ENCODE measurements at regions not wholly inside any gene's neighbourhood (a gene's known extent, or its start where the extent isn't known, plus 50 kb on each side); places are given as distances from the start of the nearest gene placed in this dataset.

GRCh38 chr1:30295674-30296073 lies 427.7 kb downstream of the MATN1 start:
- H3K79me2 ChIP-seq (ENCODE audit: control insufficient read depth, insufficient read depth, low read length): no peaks in the 10 kb centered on the region
- RAD21 ChIA-PET (ENCODE audit: unreplicated experiment): no interaction called here
- no peaks in the 10 kb centered on the region for H3K27me3 ChIP-seq (replicated peaks in 1 of 2; ENCODE audit: control insufficient read depth in 2 of 2, insufficient read depth in 2 of 2, low read length in 1 of 2)
- H4K20me1 ChIP-seq (ENCODE audit: control insufficient read depth, insufficient read depth): no peaks in the 10 kb centered on the region
- WGBS (ENCODE audit: insufficient coverage, insufficient replicate concordance, low lambda C conversion rate, missing lambda C conversion rate): 49% methylated on average over 4 of the region's 4 CpGs
- H3K27ac ChIP-seq (ENCODE audit: control insufficient read depth, insufficient read depth): no peak overlapping the region
- no peak for DNase-seq (ENCODE audit: low read depth, low spot score)
- H3K9ac ChIP-seq (ENCODE audit: control insufficient read depth, insufficient read depth, low read length): no peak overlapping the region
- H2AFZ ChIP-seq (ENCODE audit: control insufficient read depth, low read depth, low read length): no peak overlapping the region
- H3K4me1 ChIP-seq (ENCODE audit: control insufficient read depth, insufficient read depth, low read length): no peaks in the 10 kb centered on the region
- BruUV-seq (replicated peaks): no TSS peak
- no peak for ATAC-seq
- H3K4me3 ChIP-seq: no peak overlapping the region
- no peak for FAIRE-seq
- H3K9me3 ChIP-seq (replicated peaks; ENCODE audit: control insufficient read depth, insufficient read depth, low read length): no peaks in the 10 kb centered on the region
- SMC1A ChIA-PET (ENCODE audit: uncharacterized antibody, unreplicated experiment): interaction anchor here (0.5 kb wide), 1 partner anchor 374 kb away, joined by 3 read pairs; no protein-coding TSS in a partner anchor
- H3K4me2 ChIP-seq (ENCODE audit: control insufficient read depth, insufficient read depth): no peak overlapping the region
- POLR2A ChIA-PET: interaction anchor here (0.5 kb wide), 1 partner anchor 44 kb away, joined by 5 read pairs; no protein-coding TSS in a partner anchor
- intact Hi-C loops (cut with micrococcal nuclease; ENCODE audit: unreplicated experiment) (no loop called here), in situ Hi-C loops (cut with MboI) (no loop called here)
- CTCF ChIA-PET: no interaction called here
- TF ChIP-seq PAX8 (IDR thresholded peaks at IDR 0.05) (no peak), RUNX3 (IDR thresholded peaks at IDR 0.05; ENCODE audit: low read length) (no peak), POLR2AphosphoS2 (IDR thresholded peaks at IDR 0.05; ENCODE audit: low read depth, low read length) (no peak), PRDM15 (CRISPR knock-in tag; IDR thresholded peaks at IDR 0.05) (no peak), MLLT1 (IDR thresholded peaks at IDR 0.05) (no peak), SUZ12 (IDR thresholded peaks at IDR 0.05; ENCODE audit: unreplicated experiment) (no peak), EZH2 (IDR thresholded peaks at IDR 0.05; ENCODE audit: borderline replicate concordance, control insufficient read depth, low read depth, low read length) (no peak), KAT2A (conservative IDR thresholded peaks at IDR 0.05; ENCODE audit: control insufficient read depth, low read depth, low read length) (no peak), CBFB (IDR thresholded peaks at IDR 0.05; ENCODE audit: low read depth) (no peak), ATF3 (IDR thresholded peaks at IDR 0.05; ENCODE audit: borderline replicate concordance, extremely low read depth, low read depth, low read length) (no peak), SPI1 (IDR thresholded peaks at IDR 0.05; ENCODE audit: borderline replicate concordance, insufficient read depth, low read depth, low read length) (no peak)
- TF ChIP-seq, protein P1, sequence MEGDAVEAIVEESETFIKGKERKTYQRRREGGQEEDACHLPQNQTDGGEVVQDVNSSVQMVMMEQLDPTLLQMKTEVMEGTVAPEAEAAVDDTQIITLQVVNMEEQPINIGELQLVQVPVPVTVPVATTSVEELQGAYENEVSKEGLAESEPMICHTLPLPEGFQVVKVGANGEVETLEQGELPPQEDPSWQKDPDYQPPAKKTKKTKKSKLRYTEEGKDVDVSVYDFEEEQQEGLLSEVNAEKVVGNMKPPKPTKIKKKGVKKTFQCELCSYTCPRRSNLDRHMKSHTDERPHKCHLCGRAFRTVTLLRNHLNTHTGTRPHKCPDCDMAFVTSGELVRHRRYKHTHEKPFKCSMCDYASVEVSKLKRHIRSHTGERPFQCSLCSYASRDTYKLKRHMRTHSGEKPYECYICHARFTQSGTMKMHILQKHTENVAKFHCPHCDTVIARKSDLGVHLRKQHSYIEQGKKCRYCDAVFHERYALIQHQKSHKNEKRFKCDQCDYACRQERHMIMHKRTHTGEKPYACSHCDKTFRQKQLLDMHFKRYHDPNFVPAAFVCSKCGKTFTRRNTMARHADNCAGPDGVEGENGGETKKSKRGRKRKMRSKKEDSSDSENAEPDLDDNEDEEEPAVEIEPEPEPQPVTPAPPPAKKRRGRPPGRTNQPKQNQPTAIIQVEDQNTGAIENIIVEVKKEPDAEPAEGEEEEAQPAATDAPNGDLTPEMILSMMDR (IDR thresholded peaks at IDR 0.05 in 2 of 3, conservative IDR thresholded peaks at IDR 0.05 in 1 of 3; ENCODE audit: control insufficient read depth in 2 of 3, extremely low read depth in 1 of 3, insufficient read depth in 1 of 3, low read depth in 3 of 3, low read length in 3 of 3): no peak
- TF ChIP-seq, protein P2, sequence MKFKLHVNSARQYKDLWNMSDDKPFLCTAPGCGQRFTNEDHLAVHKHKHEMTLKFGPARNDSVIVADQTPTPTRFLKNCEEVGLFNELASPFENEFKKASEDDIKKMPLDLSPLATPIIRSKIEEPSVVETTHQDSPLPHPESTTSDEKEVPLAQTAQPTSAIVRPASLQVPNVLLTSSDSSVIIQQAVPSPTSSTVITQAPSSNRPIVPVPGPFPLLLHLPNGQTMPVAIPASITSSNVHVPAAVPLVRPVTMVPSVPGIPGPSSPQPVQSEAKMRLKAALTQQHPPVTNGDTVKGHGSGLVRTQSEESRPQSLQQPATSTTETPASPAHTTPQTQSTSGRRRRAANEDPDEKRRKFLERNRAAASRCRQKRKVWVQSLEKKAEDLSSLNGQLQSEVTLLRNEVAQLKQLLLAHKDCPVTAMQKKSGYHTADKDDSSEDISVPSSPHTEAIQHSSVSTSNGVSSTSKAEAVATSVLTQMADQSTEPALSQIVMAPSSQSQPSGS (IDR thresholded peaks at IDR 0.05; ENCODE audit: low read length): no peak
- H3K36me3 ChIP-seq (ENCODE audit: control insufficient read depth in 2 of 2, insufficient read depth in 2 of 2, low read length in 1 of 2): no peaks in the 10 kb centered on the region
